Stimulated activated CD4-positive, alpha-beta T cell treated with anti-CD3 and anti-CD28 coated beads, Interleukin-1b, Interleukin-23, amount 100 ng/mL, for 1 hour (primary cell): ENCODE measurements at regions not wholly inside any gene's neighbourhood (a gene's known extent, or its start where the extent isn't known, plus 50 kb on each side); places are given as distances from the start of the nearest gene placed in this dataset.

Experiments used
- DNase-seq, 2 donors: peaks; one replicate each; pipeline ENCODE4 v3.0.0-alpha.2; 2020; ENCODE audit warnings: low read depth in 2 of 2

DNA sequence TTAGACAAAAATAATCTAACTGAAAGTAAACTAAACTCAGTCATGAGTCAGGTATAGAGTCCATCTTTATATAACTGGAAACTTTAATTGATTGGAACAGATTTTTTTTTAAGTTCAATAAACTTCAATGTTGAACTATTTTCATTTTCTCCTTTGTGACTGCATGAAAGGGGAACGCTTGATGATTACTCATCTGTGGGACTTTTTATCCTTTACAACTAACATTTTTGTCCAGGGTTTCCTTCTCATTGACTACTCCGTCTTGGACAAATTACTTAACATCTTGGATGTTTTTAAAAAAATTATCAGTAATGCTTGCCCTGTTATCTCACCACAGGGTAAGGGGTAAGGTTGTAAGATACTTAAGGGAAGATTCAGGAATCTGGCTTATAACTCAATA, 1658.4 kb downstream of the MAT2B start:
- DNase-seq, result no peak

DNA sequence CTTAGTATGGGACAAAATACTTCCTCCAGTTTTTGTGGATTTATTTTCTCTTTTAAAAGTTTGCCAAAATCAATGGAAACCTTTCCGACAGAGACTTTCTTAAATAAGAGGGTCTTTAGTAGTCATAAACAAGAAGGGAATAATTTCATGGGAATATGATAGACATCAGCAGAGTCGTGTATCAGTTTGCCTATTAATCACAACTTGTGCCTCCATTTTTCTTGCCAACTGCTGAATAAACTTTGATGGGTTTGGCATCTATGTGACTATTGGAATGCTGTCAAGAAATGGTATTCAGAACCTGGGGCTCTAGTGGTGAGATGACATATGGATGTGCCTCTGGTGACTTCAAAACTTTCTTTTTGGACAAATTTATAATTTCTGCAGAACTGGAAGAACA, 1668.2 kb downstream of the MAT2B start:
- no peak for DNase-seq

DNA sequence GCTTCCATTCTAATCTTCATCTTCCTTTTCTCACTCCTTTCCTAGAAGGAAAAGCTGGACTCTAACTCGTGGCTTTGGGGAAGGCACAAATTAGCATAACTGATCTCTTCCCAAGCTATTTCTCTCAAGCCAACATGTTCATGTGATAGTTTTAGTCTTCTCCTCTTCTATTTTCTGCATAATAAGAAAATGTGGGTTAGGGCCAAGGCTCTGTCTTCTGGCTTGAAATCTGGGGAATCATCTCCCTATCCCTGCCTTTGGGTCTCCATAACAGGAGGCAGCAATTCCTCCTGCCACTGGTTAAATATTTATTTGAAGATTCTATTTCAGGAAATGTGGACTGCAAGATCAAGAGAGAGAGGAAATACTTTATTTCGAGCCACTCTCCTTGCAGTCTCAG, 1669.6 kb downstream of the MAT2B start:
- no peak for DNase-seq

DNA sequence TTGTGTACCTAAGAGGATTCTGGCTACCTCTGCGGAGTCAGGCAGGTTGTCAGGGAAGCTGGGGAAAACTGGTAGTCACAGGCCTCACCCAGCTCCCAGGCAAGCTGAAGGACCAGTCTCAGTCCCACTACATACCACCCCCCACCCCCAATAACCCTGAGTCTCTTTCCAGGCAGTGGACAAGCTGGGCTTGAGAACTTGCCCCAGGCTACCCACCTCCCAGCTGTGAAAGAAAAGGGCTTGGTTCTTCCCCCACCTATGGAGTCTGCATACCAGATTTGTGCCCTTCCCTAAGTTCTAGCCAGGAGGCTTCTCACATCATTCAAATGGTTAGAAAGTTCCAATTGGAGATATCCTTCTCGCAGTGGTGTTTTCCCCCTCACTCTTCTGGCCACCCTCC, 1678.8 kb downstream of the MAT2B start:
- DNase-seq, result no peak

DNA sequence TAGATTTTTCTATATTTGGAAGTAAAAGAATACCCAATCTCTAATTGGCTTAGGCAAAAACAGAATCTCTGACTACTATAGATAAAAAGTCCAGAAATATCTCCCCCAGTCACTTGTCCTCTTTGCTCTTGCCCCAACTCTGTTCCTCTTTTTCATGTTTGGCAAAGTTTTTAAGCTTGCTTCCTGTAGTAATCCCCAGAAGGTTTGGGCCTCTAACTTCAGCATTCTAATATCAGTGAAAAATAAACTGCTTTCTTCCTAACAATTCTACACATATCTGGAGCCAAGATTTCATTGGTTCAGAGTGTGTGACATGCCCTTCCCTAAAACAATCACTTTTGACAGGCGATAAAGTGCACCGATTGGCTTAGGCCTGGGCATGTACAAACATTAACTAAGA, 1680.3 kb downstream of the MAT2B start:
- no peak for DNase-seq

DNA sequence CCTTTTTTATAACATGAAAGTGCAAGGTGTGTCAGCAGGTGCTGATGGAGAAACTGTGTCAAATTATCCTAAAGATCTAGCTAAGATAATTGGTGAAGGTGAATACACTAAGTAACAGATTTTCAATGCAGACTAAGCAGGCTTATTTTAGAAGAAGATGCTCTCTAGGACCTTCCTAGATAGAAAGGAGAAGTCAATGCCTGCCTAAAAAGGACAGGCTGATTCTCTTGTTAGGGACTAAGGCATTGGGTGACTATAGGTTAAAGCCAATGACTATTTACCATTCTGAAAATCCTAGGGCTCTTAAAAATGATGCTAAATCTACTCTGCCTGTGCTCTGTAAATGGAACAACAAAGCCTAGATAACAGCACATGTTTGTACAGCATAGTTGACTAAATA, 1682.4 kb downstream of the MAT2B start:
- no peak for DNase-seq

DNA sequence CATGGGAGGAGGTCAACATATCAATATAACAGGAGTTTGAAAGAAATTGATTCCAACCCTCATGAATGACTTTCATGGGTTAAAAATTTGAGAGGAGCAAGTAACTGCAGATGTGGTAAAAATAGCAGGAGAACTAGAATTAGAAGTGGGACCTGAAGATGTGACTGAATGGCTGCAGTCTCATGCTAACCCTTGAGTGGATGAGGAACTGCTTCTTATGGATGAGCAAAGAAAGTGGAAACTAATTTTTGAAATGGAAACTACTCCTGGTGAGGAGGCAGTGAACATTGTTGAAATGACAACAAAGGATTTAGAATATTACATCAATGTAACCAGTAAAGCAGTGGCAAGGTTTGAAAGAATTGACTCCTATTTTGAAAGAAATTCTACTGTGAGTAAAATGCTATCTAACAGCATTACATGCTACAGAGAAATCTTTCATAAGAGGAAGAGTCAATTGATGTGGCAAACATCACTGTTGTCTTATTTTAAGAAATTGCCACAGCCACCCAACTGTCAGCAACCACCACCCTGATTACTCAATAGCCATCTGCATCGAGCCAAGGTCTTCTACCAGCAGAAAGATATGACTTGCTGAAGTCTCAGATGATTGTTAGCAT, 1683.2 kb downstream of the MAT2B start:
- DNase-seq, result no peak

DNA sequence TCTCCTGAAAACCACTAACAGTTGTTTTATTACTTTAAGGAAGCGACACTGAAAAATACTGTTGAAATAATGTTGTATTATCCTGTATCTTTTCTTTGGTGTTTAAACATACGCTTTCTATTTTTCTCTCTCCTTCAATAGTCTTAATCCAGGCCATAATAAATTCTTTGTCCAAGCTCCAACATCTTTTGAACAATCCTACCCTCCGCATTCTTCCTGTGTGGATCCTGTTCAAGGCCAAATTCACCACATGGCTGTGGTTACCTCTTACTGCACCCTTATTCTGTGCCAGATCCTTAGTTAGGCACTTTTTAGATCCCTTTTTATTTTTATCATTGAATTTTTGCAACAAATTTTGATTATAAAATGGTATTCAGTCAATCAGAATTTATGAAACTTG, 1691.5 kb downstream of the MAT2B start:
- DNase-seq, result no peak

DNA sequence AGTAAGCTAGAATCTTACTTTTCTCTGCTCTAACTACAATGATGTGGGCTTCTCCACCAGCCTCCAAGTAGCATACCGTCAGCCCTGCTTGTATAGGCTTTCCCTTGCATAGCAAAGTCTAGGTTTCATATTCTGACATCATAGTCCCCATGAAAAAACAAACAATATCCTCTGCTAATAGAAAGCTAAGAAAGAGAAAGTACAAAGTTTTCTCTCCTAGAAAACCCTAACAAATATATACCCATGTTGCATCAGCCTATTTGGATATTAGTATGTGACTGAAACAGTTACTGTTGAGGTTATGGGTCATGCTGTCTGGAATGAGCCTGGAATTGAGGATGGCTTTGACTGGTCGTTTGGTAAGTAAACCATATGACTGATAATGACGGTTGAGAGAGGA, 1696.0 kb downstream of the MAT2B start:
- no peak for DNase-seq

DNA sequence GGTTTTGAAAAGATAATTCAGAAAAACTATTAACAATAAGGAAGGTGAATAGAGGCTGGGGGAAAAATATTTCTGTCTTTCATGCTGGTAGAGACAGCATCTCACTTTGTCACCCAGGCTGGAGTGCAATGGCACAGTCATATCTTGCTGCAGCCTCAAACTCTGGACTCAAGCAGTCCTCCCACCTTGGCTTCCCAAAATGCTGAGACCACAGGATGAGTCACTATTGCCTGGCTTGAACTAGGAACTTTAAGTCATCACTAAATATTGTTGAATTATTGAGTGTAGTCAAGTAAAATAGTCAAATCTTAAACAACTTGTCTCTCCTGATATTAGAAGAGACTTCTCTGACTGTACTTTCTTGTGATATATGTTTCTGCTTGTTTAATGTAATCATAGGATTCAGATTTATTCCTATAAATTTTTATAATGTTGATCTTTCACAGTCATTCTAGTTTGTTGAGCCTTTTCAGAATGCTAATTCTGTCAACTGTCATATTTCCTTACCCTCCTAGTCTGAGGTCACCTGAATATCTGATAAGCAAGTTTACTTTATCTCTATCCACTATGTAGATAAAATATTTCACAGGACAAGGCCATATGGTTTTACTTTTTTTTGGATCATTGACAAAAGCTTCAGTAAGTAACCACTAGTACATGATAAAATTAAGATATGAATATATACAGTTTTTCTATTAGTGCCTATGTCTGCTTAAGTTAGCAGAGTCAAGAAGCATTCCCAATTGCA, 1696.5 kb downstream of the MAT2B start:
- no peak for DNase-seq

DNA sequence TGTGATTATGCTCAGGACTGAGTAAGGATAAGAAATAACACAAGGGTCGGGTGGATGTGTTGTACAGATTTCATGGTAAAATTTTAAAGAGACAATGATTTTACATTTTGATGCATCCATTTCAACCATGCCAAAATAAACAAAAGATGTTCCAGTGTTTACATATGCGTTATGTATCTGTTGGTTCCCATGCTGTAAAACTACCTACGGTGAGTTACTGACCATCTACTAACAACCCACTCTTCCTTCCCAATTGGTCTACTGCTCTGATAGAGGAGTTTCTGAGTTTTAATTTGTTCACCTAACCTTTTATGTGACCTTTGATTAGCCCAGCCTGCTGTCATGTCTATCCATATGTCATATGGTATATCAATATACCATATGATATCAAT, 1697.1 kb downstream of the MAT2B start:
- no peak for DNase-seq

DNA sequence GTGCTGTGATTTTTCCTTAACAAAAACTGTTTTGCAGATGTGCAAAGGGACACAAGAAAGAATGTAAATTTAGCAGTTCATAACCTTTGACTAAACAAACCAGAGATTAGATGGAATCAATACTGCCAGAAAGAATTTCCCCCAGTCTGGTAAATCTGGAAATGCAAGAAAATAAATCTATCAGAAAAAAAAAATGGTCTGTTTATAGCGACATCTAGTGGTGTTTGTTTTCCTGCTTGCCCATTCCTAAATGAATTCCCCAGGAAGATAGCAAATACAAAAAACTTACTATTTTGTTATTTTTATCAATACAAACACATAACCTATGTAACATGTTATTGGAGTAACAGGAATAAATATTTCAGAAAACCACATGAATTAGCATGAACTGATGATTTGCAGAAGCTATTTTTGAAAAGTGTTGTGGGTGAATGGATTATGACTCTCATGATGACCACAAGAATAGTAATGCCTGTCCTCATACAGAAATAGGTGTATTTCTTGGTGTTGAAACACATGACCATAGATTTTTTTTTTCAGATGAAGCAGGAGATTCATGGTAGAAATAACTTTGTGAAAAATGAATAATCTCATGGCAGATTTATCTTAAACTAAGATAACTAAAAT, 1703.8 kb downstream of the MAT2B start:
- no peak for DNase-seq

DNA sequence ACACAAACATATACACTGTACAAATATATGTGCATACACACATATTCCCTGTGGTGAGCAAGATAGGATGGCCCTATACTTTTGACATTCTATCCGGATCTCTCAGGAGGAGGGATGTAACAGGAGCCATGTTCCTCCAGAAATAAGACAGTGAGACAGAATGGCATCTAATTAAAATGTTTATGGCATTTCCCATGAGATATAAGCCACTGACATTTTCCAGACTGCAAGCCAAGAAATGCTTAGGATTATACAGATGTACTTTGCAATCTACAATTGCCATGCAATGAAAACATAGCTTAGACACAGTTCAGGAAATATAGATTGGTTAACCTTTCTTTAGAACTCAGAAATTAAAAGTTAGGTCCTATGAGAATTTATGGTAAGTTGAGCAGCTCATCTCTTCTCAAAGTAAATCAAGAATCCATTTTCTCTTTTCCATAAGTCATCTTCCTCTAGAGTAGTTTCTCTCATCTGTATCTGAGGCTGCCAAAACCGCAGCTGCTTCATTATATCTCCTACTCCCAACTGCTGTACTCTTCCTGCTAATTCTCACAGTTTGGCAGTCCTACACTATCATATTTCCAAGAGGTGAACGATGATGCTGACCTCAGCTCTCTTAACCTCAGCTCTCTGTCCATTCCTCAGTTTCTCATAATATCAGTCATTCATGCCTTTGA, 1719.1 kb downstream of the MAT2B start:
- DNase-seq, result no peak

DNA sequence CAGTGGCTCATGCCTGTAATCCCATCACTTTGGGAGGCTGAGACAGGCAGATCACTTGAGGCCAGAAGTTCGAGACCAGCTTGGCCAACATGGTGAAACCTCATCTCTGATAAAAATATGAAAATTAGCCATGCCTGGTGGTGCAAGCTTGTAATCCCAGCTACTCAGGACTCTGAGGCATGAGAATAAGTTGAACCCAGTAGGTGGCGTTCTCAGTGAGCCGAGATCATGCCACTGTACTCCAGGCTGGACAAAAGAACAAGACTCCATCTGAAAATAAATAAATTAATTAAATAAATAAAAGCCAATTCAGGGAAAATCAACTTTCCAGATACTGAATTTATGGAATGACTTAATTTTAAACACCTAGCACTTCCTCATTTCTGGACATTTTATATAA, 1722.1 kb downstream of the MAT2B start:
- DNase-seq, result no peak

DNA sequence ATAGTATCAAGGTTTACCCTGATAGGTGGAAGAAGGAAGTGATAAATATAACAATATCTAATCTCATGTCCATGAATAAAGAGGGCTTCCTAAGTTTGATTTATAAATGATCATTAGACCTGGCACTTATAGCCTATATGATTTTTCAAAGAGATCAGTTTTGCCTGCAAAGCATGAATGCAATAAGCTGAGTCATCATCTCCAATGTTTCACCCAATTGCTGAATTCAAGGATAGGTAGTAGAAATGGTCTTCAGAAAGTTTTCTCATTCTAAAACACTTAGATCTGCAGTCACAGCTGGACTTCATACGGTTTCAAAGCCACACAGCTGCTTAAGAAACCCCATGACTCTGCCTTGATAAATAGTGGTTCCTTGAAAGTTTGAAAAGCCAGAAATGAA, 1722.8 kb downstream of the MAT2B start:
- no peak for DNase-seq

DNA sequence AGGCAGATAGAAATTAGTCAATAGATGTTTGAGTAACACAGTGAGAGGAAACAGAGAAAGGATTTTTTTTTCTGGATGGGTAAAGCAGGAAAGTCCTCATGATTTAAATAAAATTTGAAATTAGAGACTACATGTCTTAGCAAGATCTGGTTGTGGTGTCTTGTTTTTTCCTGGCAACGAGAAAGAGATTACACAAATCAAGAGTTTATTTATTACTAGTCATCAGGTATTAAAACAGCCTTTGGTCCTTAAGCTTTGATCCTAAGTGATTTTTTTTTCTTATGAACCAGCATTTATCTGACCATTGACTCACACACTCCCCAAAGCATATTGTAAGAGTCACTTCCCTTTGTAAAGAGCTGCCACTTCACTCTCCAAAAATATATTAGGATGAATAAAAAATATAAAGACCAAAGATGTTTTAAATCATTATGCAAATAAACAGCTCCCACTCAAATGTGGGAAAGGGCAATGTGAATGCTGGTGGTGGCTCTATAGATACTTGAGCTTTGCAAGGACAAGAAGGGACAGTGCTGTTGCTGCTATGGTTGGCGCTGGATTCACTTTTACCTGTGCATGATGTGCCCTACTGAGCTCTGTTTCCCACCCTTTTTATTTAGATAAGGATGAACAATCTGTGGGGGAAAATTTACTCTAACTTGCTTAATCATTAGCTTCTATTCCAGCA, 1726.5 kb downstream of the MAT2B start:
- no peak for DNase-seq

DNA sequence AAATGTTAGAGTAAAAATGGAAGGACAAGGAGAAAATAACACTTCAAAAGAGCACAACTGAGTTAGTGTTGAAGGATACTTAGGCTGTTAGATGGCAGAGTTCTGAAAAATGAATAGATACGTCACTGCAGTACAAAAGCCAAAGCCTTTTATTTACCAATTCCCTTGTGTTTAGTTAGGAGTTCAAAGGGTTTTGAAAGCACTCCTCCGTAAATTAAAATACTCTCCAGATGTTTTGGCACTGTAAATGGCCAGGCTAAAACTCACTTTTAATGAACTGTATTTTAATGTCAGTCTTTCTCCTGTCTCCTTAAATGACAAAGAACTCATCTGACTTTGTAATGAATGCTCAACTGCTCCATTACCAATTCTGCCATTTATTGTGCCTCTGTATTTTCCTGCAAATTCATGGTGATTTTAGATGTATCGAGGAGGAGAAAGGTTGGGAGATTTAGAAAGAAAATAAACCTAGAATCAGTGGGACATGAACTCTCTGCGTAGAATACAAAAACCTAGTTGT, 1727.2 kb downstream of the MAT2B start:
- no peak for DNase-seq

DNA sequence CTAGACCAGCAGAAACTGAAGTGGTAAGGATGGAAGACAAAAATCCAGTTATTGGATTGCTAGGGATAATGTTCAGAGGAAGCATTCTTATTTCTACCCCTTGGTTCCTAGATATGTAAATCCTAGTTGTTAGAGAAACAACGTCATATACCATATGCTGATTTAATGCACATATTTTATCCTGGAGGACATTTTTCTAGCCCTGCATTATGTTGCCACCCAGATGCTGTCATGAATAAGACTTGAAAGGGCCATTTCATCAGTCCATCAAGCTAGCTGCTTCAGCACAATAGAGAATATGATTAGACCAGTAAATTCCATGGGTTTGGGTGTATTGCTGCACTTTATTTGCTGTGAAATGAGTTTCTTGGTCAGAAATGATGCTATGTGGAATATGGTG, 1736.4 kb downstream of the MAT2B start:
- DNase-seq, result no peak

DNA sequence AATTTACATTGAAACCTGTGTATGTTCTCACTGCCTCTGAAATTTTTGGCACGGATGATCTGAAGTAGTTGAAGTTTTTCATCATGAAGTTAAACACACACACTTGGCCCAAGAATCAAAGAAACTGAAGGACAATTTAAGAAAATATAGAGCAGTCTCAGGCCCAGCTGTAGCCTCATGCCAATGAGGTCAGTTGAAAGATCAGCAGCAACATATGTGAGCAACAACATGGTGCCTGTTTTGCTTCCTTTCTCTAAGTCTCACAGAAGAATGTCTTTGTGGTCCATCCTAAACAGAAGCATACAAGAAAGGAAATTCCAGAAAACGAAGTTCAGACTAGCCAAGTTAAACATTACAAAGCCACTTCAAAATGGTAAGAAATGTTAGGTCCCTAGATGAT, 1737.2 kb downstream of the MAT2B start:
- DNase-seq, result no peak

DNA sequence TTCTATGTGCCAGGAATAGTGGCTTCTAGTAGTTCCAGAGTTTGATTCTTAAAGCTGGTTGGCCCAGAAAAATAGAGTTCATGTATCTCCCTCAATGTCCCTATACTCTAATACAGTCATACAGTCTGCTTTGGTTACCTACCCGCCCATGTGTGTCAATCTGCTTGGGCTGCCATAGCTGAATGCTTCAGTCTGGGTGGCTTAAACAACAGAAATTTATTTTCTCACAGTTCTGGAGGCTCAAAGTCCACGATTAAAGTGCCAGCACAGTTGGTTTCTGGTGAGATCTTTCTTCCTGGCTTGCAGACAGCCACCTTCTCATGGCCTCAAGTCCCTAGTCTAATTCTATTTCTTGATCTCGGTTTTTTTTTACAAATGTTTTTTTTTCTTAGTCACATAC, 1739.0 kb downstream of the MAT2B start:
- DNase-seq, result no peak

DNA sequence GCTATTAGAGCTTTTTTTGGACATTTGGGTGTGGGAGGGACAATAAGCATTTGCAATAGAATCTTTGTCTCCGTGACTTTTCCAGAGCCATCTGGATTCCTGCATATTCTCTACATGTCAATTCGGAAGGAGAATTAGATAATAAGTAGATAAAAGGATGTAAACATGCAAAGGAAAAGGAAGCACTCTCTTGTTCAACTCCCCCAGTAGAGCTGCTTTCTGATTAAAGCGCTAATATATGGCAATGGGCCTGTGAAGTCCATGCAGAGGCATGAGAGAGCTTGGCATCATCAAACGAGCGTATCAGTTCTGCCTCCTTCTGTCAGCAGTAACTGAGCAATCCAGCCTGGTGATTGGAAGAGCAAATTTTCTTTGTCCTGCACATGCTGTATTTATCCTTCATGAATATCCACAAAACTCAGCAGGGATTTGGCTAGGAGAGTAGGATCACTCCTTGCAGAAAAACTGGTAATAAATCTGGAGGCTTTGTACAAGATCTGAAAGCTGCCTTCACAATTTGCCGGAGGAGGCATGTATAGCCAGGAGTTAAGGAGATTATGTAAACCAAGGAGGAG, 1752.9 kb downstream of the MAT2B start:
- no peak for DNase-seq

DNA sequence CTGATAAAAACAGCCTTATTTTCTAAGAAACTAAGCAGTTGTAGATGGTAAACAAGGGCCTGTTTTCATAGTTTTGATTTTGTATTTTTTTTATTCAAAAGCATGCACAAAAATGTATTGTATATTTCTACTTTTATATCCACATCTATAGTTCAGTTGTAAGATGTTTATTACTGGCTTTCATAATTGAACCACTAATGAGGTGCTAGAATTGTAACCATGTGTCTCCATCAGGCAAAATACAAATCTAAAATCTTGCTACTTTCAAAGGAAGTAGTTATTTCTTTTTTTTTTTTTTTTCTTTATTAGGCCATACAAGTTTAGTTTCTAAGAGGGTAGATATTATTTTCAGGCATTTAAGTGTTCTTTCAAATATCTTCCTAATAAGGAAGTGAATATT, 1755.0 kb downstream of the MAT2B start:
- DNase-seq, result no peak
